Left ventricle myocardium inferior (tissue), 1 donor: ENCODE measurements at regions not wholly inside any gene's neighbourhood (a gene's known extent, or its start where the extent isn't known, plus 50 kb on each side); places are given as distances from the start of the nearest gene placed in this dataset.

Experiments used
- DNase-seq: peaks from one replicate; pipeline ENCODE4 v3.0.0-alpha.2; 2020
- H3K27ac ChIP-seq: fragments of 200-600 bp; replicated peaks from 2 replicates; pipeline ENCODE4 v1.8.0; 2021
- H3K27me3 ChIP-seq: fragments of 200-600 bp; 2 replicates; pipeline ENCODE4 v1.8.0; 2021; ENCODE audit warnings: low read depth
- H3K36me3 ChIP-seq: fragments of 200-600 bp; 2 replicates; pipeline ENCODE4 v1.8.0; 2021
- H3K4me1 ChIP-seq: fragments of 200-600 bp; 2 replicates; pipeline ENCODE4 v1.8.0; 2021
- H3K4me3 ChIP-seq: fragments of 200-600 bp; 2 replicates; pipeline ENCODE4 v1.8.0; 2021; ENCODE audit warnings: mild to moderate bottlenecking, moderate library complexity
- H3K9me3 ChIP-seq: fragments of 200-600 bp; replicated peaks from 2 replicates; pipeline ENCODE4 v1.8.0; 2021
- intact Hi-C: fragments of 100-400 bp; cut with micrococcal nuclease; formaldehyde crosslinking; loops from one replicate; pipeline ENCODE4 v1.11.0; 2022
- TF ChIP-seq, protein P1 (sequence below): fragments of 200-600 bp; IDR thresholded peaks from 2 replicates; pipeline ENCODE4 v1.8.0; 2021; ENCODE audit warnings: antibody characterized with exemption, mild to moderate bottlenecking, borderline replicate concordance
- donor health status: DM: no; HTN: yes; CAD: no; lungs with severe emphysema.

DNA sequence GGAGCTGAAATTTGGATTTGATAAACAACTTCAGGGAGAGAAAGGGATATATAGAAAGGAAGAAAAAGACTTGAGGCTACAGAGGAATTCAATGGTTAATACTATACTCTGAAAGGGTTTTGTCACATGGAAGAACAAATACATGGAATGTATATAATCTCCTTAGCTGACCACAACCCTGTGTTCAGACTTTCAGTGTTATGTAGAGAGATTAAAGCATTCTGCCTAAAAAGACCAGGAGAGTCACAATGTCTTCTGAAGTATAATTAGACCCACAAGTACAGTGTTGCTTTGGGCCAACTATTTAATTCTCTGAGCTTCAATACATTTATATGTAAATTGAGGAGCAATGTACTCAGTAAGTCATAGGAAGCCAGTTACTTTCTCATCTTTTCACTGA, 123.8 kb upstream of the FSHR start:
- H3K36me3 ChIP-seq = no peaks in the 10 kb centered on the region
- no peak for DNase-seq
- H3K4me1 ChIP-seq = no peaks in the 10 kb centered on the region
- intact Hi-C loops = no loop called here
- TF ChIP-seq, protein P1, sequence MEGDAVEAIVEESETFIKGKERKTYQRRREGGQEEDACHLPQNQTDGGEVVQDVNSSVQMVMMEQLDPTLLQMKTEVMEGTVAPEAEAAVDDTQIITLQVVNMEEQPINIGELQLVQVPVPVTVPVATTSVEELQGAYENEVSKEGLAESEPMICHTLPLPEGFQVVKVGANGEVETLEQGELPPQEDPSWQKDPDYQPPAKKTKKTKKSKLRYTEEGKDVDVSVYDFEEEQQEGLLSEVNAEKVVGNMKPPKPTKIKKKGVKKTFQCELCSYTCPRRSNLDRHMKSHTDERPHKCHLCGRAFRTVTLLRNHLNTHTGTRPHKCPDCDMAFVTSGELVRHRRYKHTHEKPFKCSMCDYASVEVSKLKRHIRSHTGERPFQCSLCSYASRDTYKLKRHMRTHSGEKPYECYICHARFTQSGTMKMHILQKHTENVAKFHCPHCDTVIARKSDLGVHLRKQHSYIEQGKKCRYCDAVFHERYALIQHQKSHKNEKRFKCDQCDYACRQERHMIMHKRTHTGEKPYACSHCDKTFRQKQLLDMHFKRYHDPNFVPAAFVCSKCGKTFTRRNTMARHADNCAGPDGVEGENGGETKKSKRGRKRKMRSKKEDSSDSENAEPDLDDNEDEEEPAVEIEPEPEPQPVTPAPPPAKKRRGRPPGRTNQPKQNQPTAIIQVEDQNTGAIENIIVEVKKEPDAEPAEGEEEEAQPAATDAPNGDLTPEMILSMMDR = no peak
- H3K4me3 ChIP-seq = no peak overlapping the region
- peaks cover 28% of the 10 kb centered on the region for H3K9me3 ChIP-seq
- no peaks in the 10 kb centered on the region for H3K27me3 ChIP-seq
- H3K27ac ChIP-seq = no peak overlapping the region

DNA sequence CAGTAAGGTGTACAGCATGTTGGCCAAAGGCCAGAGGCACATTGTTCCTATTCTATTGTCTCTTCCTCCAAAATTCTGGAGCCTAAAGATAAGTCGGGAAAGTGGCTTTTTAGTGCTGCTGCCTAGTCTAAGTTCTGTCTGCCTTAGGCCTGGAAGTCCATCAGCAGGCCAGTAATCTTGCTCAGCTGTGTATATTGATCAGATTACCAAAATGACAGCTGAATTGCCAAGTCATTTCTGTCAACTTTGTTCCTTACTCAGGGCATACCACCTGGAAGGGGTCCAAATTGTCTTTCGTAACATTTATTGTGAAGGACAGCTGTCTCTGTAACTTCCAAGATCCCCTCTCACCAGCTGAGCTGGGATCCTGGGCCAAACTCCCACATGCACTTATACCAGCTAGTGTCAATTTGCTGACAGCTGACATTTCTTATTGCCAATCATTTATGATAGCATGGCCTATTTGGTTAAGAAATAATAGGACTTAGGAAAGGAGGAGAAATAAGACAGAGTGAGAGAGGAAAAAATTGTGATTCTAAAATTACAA, 116.8 kb upstream of the FSHR start:
- Histone ChIP-seq H3K27ac (no peak overlapping the region), H3K9me3 (no peaks in the 10 kb centered on the region), H3K4me3 (no peak overlapping the region), H3K4me1 (peaks cover 5% of the 10 kb centered on the region), H3K36me3 (no peaks in the 10 kb centered on the region), H3K27me3 (no peaks in the 10 kb centered on the region)
- no peak for DNase-seq
- TF ChIP-seq, protein P1 = no peak
- intact Hi-C loops = no loop called here

DNA sequence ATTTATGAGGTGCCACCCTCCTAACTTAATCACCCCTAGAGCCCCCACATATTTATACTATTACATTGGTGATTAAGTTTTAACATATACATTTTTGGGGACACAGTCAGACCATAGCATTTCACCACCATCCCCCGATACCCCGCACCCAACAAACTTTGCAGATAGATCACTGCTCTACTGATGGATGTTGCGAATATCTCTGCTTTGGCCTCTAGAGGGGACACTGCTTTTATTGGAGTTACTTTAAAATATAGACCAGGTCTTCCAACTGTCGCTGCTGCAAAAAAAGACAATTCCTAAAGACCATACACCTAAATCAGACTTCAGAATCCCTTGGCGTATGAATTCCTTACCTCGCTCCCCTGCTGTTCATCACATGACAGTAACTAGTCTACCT, 115.8 kb upstream of the FSHR start:
- Histone ChIP-seq H3K4me3 (no peak overlapping the region), H3K36me3 (no peaks in the 10 kb centered on the region), H3K4me1 (peaks cover 5% of the 10 kb centered on the region), H3K9me3 (no peaks in the 10 kb centered on the region), H3K27ac (no peak overlapping the region), H3K27me3 (no peaks in the 10 kb centered on the region)
- TF ChIP-seq, protein P1 = no peak
- intact Hi-C loops = no loop called here
- DNase-seq = no peak

DNA sequence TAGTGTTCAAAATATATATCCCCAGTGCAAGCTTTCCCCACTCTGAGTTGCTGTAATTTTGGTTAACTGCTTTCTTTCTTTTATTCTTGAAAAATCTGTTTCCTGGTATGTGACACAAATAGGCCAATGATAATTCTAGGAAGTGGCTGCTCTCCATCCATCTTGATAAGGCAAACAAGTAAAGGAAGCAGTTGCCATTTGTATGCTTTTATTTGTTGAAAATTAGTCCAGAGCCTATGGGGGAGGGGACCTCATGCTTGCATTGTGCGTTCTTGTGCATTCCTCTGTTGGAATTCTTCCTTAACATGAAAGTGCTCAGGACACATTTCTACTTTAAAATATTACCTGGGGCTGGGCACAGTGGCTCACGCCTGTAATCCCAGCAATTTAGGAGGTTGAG, 111.2 kb upstream of the FSHR start:
- Histone ChIP-seq H3K4me3 (no peak overlapping the region), H3K36me3 (no peaks in the 10 kb centered on the region), H3K9me3 (no peaks in the 10 kb centered on the region), H3K27ac (no peak overlapping the region), H3K4me1 (no peaks in the 10 kb centered on the region), H3K27me3 (no peaks in the 10 kb centered on the region)
- TF ChIP-seq, protein P1 = no peak
- DNase-seq = no peak
- intact Hi-C loops = no loop called here

DNA sequence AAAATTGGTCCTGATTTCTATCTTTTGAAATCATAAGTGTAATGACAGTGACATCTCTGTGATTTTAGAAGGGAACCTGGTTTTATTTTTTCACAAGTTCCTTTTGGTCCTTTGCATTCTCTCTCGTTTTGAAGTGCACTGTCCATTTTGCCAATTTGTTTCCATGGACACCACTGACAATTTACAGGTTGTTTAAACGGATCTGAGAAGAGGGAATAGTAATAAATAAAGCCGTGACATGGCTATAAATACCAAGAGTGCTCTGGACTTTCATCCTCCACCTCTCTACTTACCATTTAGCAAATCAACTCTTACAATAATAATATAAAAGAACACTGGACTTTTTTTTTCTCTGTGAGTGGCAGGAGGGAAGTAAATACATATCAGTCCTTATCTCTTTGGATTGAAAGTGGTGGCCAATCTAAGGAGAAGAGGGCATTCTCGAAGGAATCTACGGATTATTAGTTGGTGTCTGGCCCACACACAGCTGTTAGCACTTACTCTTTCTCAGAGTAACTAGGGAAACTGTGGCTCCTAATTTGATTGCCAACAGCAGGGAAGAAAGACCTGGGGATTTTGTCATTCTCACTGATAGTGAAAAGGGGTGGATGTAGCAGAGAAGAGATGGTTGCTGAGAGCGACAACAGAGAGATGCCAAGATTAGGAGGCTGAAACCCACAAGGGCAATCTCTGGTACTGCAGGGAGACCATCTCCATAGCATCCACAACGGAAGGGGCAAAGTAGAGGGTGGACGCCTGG, 108.7 kb upstream of the FSHR start:
- no peaks in the 10 kb centered on the region for H3K27me3 ChIP-seq
- H3K9me3 ChIP-seq = no peaks in the 10 kb centered on the region
- intact Hi-C loops = no loop called here
- H3K27ac ChIP-seq = no peak overlapping the region
- DNase-seq = no peak
- no peak overlapping the region for H3K4me3 ChIP-seq
- TF ChIP-seq, protein P1 = no peak
- H3K36me3 ChIP-seq = no peaks in the 10 kb centered on the region
- H3K4me1 ChIP-seq = no peaks in the 10 kb centered on the region
